NT2/D1 (cell line): ENCODE measurements at regions not wholly inside any gene's neighbourhood (a gene's known extent, or its start where the extent isn't known, plus 50 kb on each side); places are given as distances from the start of the nearest gene placed in this dataset.

ENCODE experiments used
- DNase-seq: peaks from one replicate; pipeline ENCODE4 v3.0.0-alpha.2; 2011; ENCODE audit warnings: low read depth, low spot score
- H3K27me3 ChIP-seq: 2 replicates; pipeline ENCODE4 v1.6.0; 2011; ENCODE audit warnings: mild to moderate bottlenecking; ENCODE audit not compliant: insufficient read length, insufficient read depth
- H3K36me3 ChIP-seq: 2 replicates; pipeline ENCODE4 v1.6.1; 2011; ENCODE audit warnings: mild to moderate bottlenecking, low read length, mixed read lengths; ENCODE audit not compliant: insufficient read depth, insufficient read length
- H3K4me1 ChIP-seq: 2 replicates; pipeline ENCODE4 v1.5.1; 2011; ENCODE audit not compliant: insufficient read depth, insufficient read length
- H3K4me3 ChIP-seq: 2 replicates; pipeline ENCODE4 v1.5.1; 2011; ENCODE audit warnings: low read depth; ENCODE audit not compliant: insufficient read length
- H3K9ac ChIP-seq: 2 replicates; pipeline ENCODE4 v1.6.0; 2011; ENCODE audit warnings: low read depth; ENCODE audit not compliant: insufficient read length
- H3K9me3 ChIP-seq: 2 replicates; pipeline ENCODE4 v1.5.1; 2011; ENCODE audit warnings: mild to moderate bottlenecking, low read length; ENCODE audit not compliant: insufficient read depth
- SUZ12 ChIP-seq: IDR thresholded peaks from 2 replicates; pipeline ENCODE4 v1.6.1; 2011; ENCODE audit not compliant: insufficient read length, insufficient read depth; ENCODE audit errors: extremely low read depth
- YY1 ChIP-seq: IDR thresholded peaks from 2 replicates; pipeline ENCODE4 v1.6.1; 2011; ENCODE audit not compliant: insufficient read length, insufficient read depth
- ZNF274 ChIP-seq: IDR thresholded peaks from 2 replicates; pipeline ENCODE4 v1.6.1; 2011; ENCODE audit warnings: mild to moderate bottlenecking, low read depth, low read length

GRCh38 chr10:118922226-118922625 lies 107.3 kb upstream of the NANOS1 start:
- no peak for TF ChIP-seq YY1
- TF ChIP-seq ZNF274: no peak
- no peak for TF ChIP-seq SUZ12
- no peaks in the 10 kb centered on the region for H3K4me1 ChIP-seq
- DNase-seq: no peak
- no peak overlapping the region for H3K4me3 ChIP-seq
- no peaks in the 10 kb centered on the region for H3K27me3 ChIP-seq
- no peaks in the 10 kb centered on the region for H3K9me3 ChIP-seq
- H3K36me3 ChIP-seq: no peaks in the 10 kb centered on the region
- no peak overlapping the region for H3K9ac ChIP-seq

- no peaks in the 10 kb centered on the region for H3K9me3 ChIP-seq
- no peak for TF ChIP-seq SUZ12
- H3K4me3 ChIP-seq: no peak overlapping the region
- no peak for DNase-seq
- no peaks in the 10 kb centered on the region for H3K36me3 ChIP-seq
- no peaks in the 10 kb centered on the region for H3K27me3 ChIP-seq
- no peak overlapping the region for H3K9ac ChIP-seq
- H3K4me1 ChIP-seq: no peaks in the 10 kb centered on the region
These were observed 106.5 kb upstream of the NANOS1 start for GRCh38 chr10:118922972-118923371.

GRCh38 chr10:118924493-118924892 lies 105.0 kb upstream of the NANOS1 start:
- TF ChIP-seq YY1 (no peak), ZNF274 (no peak), SUZ12 (no peak)
- Histone ChIP-seq H3K9me3 (no peaks in the 10 kb centered on the region), H3K36me3 (no peaks in the 10 kb centered on the region), H3K9ac (no peak overlapping the region), H3K27me3 (no peaks in the 10 kb centered on the region), H3K4me3 (no peak overlapping the region), H3K4me1 (no peaks in the 10 kb centered on the region)
- no peak for DNase-seq

- H3K9me3 ChIP-seq: no peaks in the 10 kb centered on the region; the same call in 1 of the 2 replicates
- H3K27me3 ChIP-seq: no peaks in the 10 kb centered on the region
- TF ChIP-seq ZNF274 (no peak), YY1 (no peak), SUZ12 (no peak)
- DNase-seq: no peak
- H3K4me3 ChIP-seq: no peak overlapping the region
- no peaks in the 10 kb centered on the region for H3K36me3 ChIP-seq
- no peaks in the 10 kb centered on the region for H3K4me1 ChIP-seq
- no peak overlapping the region for H3K9ac ChIP-seq
These were observed 104.0 kb upstream of the NANOS1 start for GRCh38 chr10:118925404-118926071.

GRCh38 chr10:118926072-118926417 lies 103.5 kb upstream of the NANOS1 start:
- H3K9ac ChIP-seq: no peak overlapping the region
- H3K4me3 ChIP-seq: no peak overlapping the region
- H3K27me3 ChIP-seq: no peaks in the 10 kb centered on the region
- peaks cover under 1% of the 10 kb centered on the region; the same call in 1 of the 2 replicates for H3K9me3 ChIP-seq
- H3K4me1 ChIP-seq: no peaks in the 10 kb centered on the region
- H3K36me3 ChIP-seq: no peaks in the 10 kb centered on the region
- DNase-seq: no peak
- TF ChIP-seq YY1 (no peak), ZNF274 (no peak), SUZ12 (no peak)

- no peaks in the 10 kb centered on the region for H3K27me3 ChIP-seq
- H3K4me3 ChIP-seq: no peak overlapping the region
- peaks cover 4% of the 10 kb centered on the region for H3K9me3 ChIP-seq
- TF ChIP-seq SUZ12: no peak
- TF ChIP-seq YY1: no peak
- TF ChIP-seq ZNF274: no peak
- no peak overlapping the region for H3K9ac ChIP-seq
- no peak for DNase-seq
- H3K4me1 ChIP-seq: no peaks in the 10 kb centered on the region
- no peaks in the 10 kb centered on the region for H3K36me3 ChIP-seq
These were observed 103.1 kb upstream of the NANOS1 start for GRCh38 chr10:118926441-118926840.

GRCh38 chr10:118926903-118927302 lies 102.6 kb upstream of the NANOS1 start:
- Histone ChIP-seq H3K4me1 (no peaks in the 10 kb centered on the region), H3K36me3 (no peaks in the 10 kb centered on the region), H3K4me3 (no peak overlapping the region), H3K9ac (no peak overlapping the region), H3K9me3 (peaks cover 8% of the 10 kb centered on the region), H3K27me3 (no peaks in the 10 kb centered on the region)
- DNase-seq: no peak
- TF ChIP-seq ZNF274 (no peak), YY1 (no peak)

- Histone ChIP-seq H3K9ac (no peak overlapping the region), H3K4me3 (no peak overlapping the region), H3K27me3 (no peaks in the 10 kb centered on the region), H3K36me3 (no peaks in the 10 kb centered on the region), H3K4me1 (no peaks in the 10 kb centered on the region), H3K9me3 (peaks cover 8% of the 10 kb centered on the region)
- TF ChIP-seq ZNF274 (no peak), YY1 (no peak), SUZ12 (no peak)
- DNase-seq: no peak
These were observed 102.2 kb upstream of the NANOS1 start for GRCh38 chr10:118927321-118927720.
